ENCODE measurements at regions not wholly inside any gene's neighbourhood (a gene's known extent, or its start where the extent isn't known, plus 50 kb on each side); places are given as distances from the start of the nearest gene placed in this dataset.
A peak's percentile ranks its signal among the peaks of the same experiment; 100 is the strongest.

DNA sequence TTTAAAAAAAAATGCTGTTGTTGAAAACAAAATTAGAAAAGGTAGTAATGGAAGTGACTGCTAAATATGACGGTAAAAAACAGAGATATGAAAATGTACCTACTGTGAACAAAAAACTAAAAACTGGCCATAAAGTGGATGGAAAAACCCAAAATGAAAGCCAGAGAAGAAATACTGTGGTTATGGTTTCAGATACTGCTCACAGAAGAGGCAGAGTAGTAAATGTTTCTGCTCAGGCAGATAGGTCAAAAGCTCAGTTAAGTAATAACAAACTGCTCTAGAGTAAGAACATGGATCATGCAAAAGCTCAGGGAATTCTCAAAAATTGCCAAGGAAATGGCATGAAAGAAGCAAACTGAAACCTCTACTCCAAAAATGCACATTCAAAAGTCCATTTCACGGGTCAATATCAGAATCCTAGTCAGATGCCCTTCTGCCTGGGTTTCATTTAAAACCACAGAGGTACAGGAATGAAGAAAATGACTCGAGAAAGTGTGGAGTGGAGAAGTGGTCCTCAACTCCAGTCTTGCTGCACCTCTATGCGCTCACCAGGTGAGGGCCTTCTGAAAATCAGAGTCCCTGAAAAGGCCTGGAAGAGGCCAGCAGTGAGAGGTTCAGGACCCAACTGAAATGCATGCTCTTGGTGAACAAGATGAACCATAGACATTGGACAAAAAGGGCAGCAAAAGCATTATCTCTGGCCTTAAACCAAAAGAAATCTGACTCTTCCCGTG, 315.0 kb upstream of the SPRY2 start:
- ATAC-seq (ENCODE audit: low FRiP score) (no peak), DNase-seq (ENCODE audit: low spot score) (no peak)
- TF ChIP-seq CTCF (IDR thresholded peaks at IDR 0.05) = no peak

GRCh38 chr13:80654638-80655249, 313.8 kb upstream of the SPRY2 start:
- no peak for TF ChIP-seq CTCF (IDR thresholded peaks at IDR 0.05)
- no peak for ATAC-seq (ENCODE audit: low FRiP score)

GRCh38 chr13:80649274-80649673, 308.3 kb upstream of the SPRY2 start:
- DNase-seq (ENCODE audit: low spot score) (no peak), ATAC-seq (ENCODE audit: low FRiP score) (no peak)
- TF ChIP-seq CTCF (IDR thresholded peaks at IDR 0.05) = no peak

More at GRCh38 chr13:80654638-80655249, 313.8 kb upstream of the SPRY2 start:
- no peak for DNase-seq (ENCODE audit: low spot score)

DNA sequence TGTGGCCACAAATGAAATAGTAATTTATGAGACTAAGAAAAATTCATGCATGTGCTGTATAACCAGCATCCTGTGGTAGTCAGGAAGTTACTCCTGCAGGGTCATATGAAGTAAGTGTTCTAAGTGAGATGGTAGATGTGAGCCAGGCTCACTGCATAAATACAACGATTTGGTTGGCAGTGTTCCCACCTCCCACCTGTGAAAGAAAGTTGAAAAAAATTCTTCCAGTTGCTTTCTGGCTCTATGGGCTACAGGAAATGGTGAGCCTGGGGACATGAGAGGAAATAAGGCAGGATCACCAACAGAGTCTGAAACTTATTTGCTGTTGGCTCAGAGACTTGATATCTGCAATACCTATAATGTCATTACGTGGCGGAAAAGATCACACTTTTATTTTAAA, 301.7 kb upstream of the SPRY2 start:
- no peak for TF ChIP-seq CTCF (IDR thresholded peaks at IDR 0.05)
- DNase-seq (ENCODE audit: low spot score) = no peak
- ATAC-seq (ENCODE audit: low FRiP score) = no peak

GRCh38 chr13:80633251-80633650, 292.3 kb upstream of the SPRY2 start:
- TF ChIP-seq CTCF (IDR thresholded peaks at IDR 0.05) = no peak
- DNase-seq (ENCODE audit: low spot score) = no peak
- no peak for ATAC-seq (ENCODE audit: low FRiP score)

DNA sequence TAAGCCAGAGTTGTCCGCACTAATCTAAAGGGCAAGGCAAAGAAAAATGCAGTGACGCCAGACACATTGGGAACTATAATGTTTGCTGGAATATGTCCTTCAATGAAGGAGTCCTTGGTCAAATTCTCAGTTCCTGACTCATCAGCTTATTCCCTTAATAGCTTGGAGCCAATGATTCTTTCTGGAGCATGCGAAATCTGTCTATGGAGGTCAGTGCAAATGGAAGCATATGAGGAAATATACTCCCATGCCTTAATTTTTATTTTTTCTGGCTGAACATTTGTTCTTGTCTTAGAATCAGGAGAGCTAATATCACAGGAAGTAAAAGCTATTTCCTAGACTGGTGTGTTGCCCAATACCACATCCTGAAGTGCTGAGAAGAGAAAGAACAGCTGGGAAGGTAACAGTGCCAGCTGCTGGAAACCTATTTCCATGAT, 289.8 kb upstream of the SPRY2 start:
- DNase-seq (ENCODE audit: low spot score) (no peak), ATAC-seq (ENCODE audit: low FRiP score) (peak; percentile 44)
- TF ChIP-seq CTCF (IDR thresholded peaks at IDR 0.05) = no peak

GRCh38 chr13:80618781-80619180, 277.9 kb upstream of the SPRY2 start:
- TF ChIP-seq CTCF (IDR thresholded peaks at IDR 0.05) = no peak

More at GRCh38 chr13:80618781-80619180, 277.9 kb upstream of the SPRY2 start:
- ATAC-seq (ENCODE audit: low FRiP score) = no peak
- DNase-seq (ENCODE audit: low spot score) = no peak

Measured in omental fat pad (tissue), 3 donors.